CD1c-positive myeloid dendritic cell (primary cell): ENCODE measurements at regions not wholly inside any gene's neighbourhood (a gene's known extent, or its start where the extent isn't known, plus 50 kb on each side); places are given as distances from the start of the nearest gene placed in this dataset.
"Not testable (repeated sequence)": the region's sequence is repeated elsewhere in the genome, so short reads cannot be mapped to it uniquely, and the experiment has no call there.

ENCODE experiments used
- DNase-seq: peaks from one replicate; pipeline ENCODE4 v3.0.0-alpha.2; 2016; ENCODE audit errors: extremely low spot score

DNA sequence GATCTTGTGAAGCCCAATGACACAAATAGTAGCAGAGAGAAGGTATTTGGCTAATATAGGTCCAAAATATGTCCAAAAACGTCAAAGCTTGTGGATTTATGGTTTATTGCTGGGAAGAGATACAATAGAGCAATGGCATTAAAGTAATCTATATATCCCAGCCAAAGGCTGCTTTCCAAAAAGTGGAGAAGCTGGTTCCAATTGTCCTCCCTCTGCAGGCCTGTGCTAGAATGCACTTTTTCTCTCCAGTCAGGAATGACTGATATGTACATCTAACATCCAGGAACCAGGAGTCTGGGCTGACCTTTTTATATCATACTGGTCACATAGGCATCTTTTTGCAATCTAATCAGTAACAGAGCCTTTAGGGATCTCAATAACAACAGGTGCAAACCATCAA lies 167.1 kb upstream of the FAM3C start:
- DNase-seq = no peak

DNA sequence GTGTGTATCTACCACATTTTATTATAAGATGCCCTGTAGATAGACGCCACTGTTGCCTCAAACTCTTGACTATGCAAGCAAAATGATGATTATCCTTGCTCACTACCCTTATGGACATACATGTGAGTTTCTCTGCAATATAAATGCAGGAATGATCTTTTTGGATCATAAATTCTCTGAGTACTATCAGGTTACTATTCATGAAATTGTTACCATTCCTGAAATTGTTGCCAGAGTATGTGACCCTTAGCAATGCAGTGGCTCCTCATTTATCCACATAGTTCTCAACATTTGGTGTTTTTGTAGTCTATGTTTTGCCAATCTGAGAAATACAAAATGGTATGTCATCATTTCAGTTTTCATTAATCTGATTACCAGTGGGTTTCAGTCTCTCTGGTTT lies 166.2 kb upstream of the FAM3C start:
- DNase-seq = no peak

DNA sequence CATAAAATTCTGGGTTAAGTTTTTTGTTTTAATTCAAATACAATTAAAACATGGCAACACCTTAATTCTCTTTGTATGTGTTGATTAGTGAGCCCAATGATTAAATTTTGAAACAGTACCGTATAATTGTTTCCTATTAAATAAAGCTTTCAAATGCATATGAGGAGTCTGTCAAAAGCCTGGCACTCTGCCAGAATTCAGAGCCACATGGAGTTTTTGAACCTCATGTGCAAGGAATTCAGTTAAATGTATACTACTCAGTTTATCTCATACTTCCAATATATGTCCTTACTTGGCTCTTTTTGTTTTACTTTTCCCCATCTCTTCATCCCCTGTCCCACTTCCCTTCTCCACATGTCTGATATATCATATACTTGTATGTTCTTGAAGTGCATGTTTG lies 165.6 kb upstream of the FAM3C start:
- DNase-seq = no peak

DNA sequence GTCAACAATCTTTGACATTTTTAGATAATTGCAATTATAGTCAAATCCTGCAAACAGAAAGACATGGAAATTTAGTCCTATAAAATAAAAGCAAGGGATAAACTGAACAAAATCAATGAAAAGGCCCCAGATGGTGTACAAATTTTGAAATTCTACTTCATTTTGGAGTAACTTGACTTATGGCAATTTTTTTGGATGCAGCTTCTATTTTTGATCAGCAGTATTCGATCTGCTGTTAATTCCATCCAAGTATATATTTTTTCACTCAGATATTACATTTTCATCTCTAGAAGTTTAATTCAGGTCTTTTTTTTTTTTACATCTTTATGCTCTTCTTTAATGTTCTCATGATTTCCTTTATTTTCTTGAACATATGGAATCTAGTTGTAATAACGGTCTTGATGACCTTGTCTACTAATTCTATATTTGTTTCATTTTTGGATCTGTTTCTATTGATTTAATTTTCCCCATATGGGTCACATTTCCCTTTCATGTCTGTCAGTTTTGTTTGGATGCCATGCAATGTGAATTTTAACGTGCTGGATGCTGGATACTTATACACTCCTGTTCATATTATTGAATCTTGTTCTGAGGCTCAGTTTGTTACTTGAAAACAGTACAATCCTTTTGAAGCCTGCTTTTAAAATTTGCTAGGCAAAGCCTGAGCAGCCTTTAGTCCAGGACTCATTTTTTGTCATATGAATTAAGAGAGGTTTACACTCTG lies 164.3 kb upstream of the FAM3C start:
- DNase-seq = no peak

DNA sequence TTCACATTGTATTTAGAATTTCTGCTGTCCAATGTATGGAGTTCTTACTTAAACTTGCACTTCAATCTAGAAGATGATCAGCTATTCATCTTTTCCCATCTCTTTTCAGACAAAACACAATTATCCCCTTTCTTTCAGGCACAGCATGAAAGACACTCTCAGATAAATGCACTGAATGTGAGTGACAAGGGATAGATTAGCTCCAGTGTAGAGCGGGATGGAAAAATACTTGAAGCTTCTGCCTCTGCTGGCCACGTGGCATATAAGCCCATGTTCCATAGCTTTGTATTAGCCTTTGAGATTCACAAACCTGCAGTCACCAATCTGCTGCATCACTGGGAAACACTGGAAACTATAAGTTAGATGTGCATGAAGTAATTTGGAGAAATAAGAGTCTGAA lies 162.2 kb upstream of the FAM3C start:
- DNase-seq = no peak

DNA sequence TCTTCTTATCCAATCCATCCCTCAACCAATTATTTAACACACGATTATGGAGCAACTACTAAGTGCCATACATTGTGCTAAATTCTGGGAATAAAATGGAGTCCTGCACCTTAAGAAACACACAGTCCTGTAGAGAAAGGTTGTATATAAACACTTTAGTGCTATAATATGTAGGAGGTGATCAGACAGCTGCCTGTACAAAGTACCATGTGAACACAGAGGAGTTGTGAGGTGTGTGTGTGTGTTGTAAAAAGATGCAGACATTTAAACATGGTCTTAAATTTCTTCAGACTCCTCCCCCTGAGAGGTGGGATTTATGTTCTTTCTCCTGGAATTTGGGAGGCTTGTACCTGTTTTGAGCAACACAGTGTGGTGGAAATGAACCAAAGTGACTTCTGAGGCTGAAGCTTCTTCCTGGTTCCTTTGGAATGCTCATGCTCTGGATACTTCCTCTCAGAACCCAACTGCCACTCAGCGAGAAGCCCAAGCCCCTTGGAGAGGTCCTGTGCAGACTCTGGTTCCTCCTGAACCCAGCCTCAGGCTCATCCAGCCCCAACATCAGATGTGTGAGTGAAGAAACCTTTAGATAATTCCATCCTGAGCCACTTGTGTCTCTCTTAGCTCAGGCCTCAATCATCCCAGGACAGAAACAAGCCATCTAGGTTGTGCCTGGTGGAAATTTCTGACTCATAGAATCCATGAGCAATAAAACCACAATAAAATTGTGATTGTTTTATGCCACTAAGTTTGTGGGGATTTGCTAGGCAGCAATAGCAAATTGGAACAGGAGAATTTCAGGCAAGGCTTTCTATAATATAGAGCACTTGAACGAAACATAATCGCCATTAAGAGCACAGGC lies 161.2 kb upstream of the FAM3C start:
- no peak for DNase-seq

DNA sequence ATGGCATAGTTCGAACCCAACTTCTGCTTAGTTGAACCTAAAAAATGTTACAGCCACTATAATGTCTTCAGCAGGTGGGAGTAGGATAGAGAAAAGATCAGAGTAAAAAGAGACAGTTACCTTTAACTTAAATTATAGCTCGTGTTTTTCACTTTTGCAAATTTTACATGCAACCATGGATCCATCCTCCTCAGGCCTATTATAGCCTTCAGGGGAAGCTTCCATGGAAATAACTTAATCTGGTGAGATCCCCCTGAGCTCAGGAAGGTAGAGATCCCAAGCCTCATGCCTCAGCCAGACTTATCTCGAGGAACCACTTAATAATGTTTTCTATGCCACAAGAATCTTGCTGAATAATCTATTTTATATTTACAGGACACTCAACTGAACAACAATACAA lies 159.4 kb upstream of the FAM3C start:
- no peak for DNase-seq

DNA sequence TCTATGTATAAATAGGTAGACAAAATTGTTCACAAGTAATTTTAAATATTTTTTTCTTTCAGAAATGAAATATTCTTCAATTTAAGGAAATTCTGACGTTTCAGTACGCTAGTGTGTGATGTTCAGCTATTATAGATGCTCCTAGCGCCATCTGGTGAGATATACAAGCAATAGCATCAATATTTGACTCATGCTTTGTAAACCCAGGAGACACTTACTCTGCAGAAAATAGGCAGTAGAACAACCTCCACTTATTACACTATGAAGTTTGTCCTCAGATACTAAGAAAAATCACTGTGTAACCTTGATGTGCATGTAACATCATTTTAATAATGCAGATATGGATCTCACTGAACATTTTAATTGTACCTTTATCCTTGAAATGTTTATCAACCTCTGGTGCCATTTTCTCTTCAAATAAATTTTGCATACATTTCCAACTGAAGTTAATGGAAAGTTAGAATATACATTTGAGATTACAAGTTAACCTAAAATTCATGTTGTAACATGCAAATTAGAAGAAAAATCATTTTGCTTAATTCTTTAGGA lies 151.5 kb upstream of the FAM3C start:
- peak; percentile 72 for DNase-seq

DNA sequence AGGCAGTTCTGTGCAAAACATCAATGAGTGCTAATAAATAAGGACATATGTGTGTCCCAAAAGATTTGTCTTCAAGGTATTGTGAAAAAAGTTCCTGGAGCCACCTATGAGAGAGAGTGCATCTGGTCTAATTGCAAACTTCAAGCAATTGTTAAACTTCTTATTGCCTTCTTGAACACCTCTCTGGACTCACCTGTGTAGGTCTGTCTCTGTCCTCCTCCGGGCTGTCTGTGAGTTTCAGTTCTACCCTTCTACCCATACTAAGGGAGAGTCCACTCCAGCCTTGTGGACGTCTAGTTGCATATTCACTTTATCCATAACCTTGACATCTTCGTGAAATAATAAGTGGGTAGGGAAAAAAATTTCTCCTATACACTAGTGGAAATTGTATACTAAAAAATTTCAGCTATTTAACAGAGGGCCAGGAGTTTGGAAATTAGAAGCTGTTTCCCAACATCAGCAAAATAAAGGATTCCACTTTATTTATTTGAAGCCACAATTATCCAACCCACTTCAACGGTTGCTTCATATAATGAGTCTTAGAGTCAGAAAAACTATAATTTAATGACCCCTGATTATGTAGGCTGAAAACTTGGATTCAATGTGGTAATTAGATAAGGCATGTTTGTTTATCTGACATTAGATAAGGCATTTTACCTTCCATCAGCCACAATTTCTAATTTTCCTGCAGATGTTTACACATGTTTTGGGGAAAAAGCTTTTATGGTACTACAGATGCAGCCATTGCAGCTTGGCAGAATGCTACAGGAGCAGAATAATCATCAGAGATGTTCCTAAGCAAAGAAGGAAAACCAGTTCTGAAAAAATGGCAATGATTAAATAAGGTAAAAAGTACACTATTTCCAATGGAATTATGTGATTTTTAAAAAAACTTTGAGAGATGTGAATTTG lies 150.8 kb upstream of the FAM3C start:
- no peak for DNase-seq

DNA sequence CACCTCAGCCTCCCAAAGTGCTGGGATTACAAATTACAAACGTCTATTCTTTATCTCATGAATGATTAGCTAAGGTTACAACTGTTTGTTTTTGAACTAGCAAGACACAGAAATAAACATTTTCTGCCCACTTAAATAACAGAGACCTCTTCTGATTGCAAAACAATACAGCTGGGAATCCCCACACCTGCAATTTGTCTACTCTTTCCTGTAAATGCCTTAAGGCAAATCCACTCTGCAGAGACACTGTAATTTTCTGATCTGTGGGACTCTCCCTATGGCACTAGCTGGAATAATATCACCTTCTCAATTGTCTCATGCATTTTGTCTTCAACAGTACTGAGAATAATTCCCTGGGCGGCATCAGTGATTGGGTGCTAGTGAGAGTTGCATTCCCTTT lies 149.3 kb upstream of the FAM3C start:
- DNase-seq = no peak

DNA sequence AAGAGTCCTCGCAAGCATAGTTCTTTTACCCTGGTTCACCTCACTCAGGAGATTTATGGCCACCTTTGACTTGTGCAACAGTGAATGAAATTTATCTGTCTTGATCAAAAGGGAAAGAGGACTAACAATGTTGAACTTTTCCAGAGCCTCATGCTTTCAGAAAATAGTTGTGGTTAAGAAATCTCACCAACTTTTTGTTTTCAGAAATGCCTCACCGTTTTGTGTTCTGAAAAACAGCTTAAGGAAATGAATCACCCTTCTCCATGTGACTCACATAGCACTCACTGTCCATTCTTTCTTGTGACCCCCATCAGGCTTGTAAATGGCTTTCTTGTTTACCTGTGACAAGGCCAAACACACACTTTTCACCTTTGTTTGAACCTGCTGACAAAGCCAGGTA lies 148.6 kb upstream of the FAM3C start:
- no peak for DNase-seq

DNA sequence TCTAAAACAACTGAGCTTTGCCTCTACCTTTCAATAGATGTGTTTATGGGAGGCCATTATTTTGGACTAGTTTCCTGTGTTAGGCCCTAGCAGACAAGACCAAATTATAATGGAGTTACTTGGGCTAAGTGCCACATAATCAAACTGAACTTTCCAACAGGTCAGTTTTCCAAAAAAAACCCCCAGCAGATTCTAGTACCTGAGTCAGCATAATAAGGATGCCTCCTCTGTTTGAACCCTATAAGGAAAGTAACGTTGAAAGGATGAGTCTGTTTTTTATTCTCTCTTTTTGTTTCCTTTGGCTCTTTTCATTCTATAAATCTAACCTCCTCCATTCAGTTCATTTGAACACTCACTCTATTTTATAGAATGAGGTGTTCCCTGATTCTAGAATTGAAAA lies 148.1 kb upstream of the FAM3C start:
- no peak for DNase-seq

DNA sequence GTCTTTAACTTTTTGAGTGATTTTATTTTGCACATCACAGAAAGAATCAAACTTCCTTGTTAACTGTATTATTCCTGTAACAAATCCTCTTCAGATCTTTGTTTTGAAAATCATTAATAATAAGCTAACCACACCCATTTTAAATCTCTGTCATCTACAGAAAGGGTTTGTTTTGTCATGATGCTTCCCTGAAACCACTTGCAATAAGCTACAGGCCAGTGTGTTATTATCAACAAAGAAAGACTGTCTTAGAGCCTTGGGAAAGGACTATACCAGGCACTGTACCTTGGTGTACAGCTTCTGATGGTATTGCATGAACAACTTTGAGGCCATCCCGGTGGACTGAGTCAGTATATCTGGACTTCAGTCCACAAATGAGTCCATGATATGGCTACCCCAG lies 145.3 kb upstream of the FAM3C start:
- no peak for DNase-seq

DNA sequence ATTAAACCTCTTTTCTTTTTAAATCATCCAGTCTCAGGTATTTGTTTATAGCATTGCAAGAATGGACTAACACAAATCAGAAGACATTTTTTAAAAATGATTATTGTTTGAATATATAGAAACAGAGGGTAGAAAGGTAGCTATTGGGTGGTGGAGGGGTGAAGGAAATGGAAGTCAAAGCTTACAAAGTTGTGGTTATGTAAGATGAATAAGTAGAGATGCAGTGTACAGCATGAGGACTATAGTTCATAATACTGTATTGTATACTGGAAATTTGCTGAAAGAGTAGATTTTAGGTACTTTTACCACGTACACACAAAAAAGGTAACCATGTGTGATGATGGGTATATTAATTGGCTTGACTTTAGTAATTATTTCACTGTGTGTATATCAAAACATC lies 144.0 kb upstream of the FAM3C start:
- DNase-seq = no peak

DNA sequence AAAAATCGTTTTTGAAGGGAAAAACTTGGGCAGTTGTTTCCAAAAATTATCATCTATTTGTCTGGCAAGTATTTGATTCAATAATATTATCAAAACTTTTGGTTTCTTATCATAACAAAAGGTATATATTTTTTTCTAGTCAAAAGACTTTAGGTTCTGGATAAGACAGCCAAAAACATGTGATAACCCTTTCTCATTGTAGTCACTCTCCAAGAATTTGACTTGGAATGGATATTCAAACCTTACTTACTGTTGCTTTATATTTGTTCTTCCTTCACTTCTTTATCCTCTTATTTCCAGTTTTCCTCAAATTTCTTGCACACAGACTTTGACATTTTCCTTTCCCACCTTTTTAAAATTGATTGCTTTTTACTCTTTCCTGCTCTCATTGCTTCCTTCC lies 140.9 kb upstream of the FAM3C start:
- DNase-seq = no peak

DNA sequence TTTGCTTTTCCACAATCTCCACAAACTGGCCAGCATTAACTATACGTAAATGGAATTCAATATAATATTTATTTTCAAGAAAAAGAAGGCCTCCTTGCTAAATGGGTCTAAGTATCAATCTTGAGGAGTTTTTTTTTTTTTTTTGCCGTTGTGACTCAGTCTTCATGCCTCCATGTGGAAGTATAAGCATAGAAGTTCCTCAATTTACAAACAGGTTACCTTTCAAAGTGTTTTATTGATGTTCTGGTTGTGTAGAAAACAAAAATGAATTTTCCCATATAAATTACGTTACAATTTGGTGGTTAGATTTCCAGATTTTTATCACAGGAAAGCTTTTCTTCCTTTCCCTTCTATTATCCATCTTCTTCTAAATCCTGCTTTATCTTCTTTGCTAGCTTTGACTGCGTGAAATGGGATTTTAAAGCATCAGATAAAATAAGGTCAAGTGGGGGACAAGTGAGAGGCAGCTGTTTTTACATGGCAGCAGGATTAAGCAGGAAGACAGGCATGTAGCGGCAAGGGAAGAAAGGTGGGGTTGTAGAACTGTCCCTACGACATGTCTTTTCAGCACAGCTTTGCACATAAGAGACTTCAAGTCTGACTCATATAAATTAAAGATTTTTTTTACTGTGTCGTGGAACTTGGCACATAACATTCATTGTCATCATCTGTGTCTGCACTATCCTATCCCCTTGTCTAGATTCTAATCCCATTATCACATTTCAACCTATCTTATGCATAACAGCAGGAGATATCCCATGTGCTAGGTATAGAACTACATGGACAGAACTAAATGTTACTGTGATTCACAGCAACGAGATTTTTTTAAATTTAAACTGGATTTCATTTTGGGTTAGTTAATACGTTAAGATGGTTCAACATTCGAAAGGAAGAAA lies 135.3 kb upstream of the FAM3C start:
- no peak for DNase-seq

DNA sequence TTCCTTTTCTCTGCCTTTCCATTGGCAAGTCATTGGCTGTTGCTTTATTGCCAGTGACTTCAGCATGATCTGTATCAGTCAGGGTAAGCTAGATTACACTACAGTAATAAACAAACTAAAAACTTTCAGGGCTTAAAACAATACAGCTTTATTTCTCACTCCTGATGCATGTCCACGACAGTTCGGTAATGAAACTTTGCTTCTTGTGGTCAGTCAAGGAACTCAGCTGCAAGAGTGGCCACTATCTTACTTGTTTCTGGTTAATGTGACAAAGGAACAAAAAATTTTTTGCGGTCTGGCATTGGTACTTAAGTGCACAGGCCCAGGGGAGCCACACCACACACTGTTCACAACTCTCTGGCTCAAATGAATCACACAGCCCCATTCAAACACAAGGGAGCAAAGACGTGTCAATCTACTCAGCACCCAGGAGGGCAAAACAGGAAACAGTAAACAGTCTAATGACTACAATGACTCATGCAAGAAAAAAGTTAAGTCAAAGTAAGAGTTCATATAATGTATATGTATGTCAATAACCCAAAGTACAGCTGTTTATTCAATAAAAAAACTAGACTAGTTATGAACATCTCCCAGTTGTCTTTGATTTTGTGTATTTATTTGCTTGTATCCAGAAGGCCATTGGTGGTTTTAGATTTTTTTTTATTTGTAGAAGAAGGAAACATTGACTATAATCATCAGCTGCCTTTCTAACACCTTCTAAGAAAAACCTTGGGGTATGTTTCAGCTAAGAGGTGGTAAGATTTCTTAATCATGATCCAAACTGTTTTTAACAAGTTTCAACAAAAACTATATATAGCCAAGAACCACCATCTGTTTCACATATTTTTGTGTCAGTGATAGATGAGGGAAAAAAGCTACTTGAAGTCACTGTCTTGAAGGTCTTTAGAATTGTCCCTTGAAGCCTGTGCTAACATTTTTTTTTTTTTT lies 134.4 kb upstream of the FAM3C start:
- peak; percentile 7 for DNase-seq

DNA sequence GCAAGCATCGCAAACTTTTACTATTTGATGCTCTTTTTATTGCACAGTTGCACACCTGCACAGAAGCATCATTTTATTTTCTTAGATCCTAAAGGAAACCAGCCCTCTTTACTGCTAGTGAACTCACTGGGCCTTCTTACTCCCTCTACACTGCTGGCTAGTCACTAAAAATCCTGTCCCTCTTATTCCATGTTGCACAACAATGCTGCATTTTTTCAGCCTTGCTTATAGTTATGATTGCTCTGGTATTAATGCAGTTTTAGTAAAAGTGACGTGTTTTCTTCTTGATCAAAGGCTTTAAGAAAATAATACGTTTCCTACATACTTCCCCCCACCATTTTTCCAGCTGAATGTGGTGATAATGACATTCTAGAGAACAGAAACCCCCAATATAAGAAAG lies 132.9 kb upstream of the FAM3C start:
- DNase-seq = no peak

DNA sequence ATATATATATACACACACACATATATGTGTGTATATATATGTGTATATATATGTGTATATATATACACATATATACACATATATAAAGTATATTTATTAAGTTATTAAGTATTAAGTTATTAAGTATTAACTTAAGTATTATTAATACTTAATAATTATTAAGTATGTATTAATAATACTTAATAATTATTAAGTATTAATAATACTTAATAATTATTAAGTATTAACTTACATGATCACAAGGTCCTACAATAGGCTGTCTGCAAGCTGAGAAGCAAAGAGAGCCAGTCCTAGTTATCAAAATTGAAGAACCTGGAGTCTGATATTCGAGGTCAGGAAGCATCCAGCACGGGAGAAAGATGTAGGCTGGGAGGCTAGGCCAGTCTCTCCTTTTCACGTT lies 130.1 kb upstream of the FAM3C start:
- DNase-seq = not testable (repeated sequence)
